ENCODE measurements at regions not wholly inside any gene's neighbourhood (a gene's known extent, or its start where the extent isn't known, plus 50 kb on each side); places are given as distances from the start of the nearest gene placed in this dataset.
A peak's percentile ranks its signal among the peaks of the same experiment; 100 is the strongest.
"Not testable (repeated sequence)": the region's sequence is repeated elsewhere in the genome, so short reads cannot be mapped to it uniquely, and the experiment has no call there.

DNA sequence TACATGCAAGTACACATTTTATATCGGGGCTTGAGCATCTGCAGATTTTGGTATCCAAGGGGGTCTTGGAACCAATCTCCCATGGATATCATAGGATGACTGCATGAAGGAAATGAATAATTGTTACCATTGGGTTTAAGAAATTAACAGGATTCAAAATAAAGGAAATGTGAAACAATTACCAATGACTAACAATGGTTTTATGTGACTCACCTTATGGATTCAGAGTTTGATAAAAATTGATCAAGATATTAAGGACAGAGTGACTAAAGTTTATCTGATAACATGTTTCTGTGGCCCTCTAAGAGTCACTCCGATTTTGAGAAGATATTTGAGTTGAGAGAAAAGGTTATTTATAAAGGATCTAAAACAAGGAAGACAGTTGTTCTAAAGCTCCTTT is 93.0 kb upstream of the ODAD2 start:
- in situ Hi-C loops (cut with HindIII; ENCODE audit: low pct_ligation_motif_present, low pct_unique_long_range_greater_than_20kb, low sequenced_read_pairs), result no loop called here
- DNase-seq, result no peak

DNA sequence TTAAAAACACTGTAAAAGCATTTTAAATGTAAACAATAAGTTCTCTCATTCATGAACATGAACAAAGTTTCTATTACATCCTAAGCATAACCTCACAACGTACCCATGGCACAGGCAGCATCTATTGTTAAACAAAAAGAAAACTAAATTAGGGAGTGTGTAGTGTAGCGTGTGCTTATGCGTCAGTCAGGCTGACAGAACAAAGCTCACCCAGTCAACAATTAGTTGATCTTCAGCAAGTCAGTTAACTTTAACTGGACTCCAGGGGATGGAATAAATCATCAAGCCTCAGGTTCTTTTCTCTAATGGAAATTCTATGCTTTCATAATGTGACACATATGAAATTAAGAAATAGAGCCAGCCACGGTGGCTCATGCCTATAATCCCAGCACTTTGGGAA is 91.6 kb upstream of the ODAD2 start:
- in situ Hi-C loops (cut with HindIII; ENCODE audit: low pct_ligation_motif_present, low pct_unique_long_range_greater_than_20kb, low sequenced_read_pairs), result no loop called here
- no peak for DNase-seq

DNA sequence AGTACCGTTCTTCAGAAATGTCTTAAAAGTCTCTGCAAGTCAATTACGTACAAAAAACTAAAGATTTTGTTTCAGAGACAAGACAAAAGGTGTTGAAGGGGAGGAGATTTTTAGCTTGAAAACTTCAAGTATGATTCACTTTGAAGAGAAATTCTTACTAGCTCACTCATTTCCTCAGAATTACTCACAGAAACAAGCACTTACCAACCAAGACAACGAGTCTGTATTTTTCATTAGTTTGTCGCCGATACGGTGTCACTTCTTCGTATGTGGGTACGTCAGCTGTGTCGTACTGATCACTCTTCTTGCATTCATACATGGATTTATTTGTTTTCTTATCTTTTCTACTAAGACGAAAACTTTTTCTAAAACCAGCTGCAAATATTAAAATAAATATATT is 90.6 kb upstream of the ODAD2 start:
- DNase-seq, result peak; percentile 74
- in situ Hi-C loops (cut with HindIII; ENCODE audit: low pct_ligation_motif_present, low pct_unique_long_range_greater_than_20kb, low sequenced_read_pairs), result no loop called here

DNA sequence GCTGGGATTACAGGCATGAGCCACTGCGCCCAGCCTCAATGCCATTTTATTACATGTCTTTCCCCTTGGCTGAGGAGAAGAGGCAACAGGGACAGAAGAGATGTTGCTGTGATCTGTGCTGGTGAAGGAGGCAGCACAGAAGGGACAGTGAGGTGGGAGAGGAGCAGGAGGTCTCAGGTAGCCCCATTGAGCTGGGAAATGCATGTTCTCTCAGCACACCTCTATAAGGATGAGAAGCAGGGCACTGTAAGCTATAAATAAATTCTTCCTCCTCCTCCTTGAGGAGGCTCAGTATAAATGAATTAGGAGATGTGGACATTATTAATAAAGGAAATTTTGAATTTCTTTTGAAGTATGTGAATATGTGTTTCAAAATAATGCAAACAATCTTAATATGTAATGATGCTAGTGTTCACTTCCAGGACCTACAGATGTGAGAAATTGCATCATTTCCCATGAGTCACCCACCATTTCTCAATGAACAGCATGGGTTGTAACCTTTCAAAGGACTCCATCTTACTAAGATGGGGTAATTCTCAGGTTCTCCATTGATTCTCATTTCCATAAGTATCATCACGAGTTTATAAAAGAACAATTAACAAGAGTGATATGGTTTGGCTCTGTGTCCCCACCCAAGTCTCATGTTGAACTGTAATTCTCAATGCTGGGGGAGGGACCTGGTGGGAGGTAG is 88.9 kb upstream of the ODAD2 start:
- peak; percentile 22 for DNase-seq
- in situ Hi-C loops (cut with HindIII; ENCODE audit: low pct_ligation_motif_present, low pct_unique_long_range_greater_than_20kb, low sequenced_read_pairs), result no loop called here

DNA sequence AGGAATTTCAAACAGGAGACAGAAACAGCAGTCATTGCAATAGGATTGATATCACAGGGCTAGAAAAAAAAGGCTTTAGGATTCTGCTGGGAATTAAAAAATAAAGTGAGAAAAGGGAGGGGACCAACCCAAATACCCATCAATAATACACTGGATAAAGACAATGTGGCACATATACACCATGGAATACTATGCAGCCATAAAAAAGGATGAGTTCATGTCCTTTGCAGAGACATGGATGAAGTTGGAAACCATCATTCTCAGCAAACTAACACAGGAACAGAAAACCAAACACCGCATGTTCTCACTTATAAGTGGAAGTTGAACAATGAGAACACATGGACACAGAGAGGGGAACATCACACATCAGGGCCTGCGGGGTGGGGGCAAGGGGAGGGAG is 86.9 kb upstream of the ODAD2 start:
- DNase-seq; in situ Hi-C loops (cut with HindIII; ENCODE audit: low pct_ligation_motif_present, low pct_unique_long_range_greater_than_20kb, low sequenced_read_pairs): not testable (repeated sequence)

DNA sequence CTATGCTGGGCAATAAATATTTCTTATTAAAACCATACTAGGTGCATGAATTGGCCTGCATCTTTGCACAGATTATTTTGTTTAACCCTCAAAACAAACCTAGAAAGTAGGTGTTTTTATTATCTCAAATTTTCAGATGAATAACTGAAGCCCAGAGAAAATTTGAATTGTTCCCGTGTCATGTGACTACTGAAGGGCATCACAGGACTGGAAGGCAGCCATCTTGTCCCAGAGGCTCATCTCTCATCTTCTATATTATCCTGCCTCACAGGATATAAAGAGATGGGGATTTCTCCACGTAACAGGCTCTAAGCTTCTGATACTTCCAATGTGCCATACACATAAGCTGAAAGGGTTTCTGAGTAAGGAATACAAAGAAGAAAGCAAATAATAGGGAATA is 84.0 kb upstream of the ODAD2 start:
- in situ Hi-C loops (cut with HindIII; ENCODE audit: low pct_ligation_motif_present, low pct_unique_long_range_greater_than_20kb, low sequenced_read_pairs), result no loop called here
- DNase-seq, result no peak

DNA sequence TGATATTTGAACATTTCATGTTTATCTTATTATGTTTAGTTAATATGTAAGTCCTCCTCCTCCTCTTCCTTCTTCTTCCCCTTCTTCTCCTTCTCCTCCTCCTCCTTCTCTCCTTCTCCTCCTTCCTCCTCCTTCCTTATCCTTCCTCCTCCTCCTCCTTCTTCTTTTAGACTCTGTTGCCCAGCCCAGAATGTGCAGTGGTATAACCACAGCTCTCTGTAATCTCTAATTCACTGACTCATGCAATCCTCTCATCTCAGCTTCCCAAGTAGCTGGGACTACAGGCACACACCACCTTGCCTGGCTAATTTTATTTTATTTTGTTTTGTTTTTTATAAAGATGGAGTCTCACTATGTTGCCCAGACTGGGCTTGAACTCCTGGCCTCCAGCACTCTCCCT is 83.4 kb upstream of the ODAD2 start:
- DNase-seq, result no peak
- in situ Hi-C loops (cut with HindIII; ENCODE audit: low pct_ligation_motif_present, low pct_unique_long_range_greater_than_20kb, low sequenced_read_pairs), result no loop called here

DNA sequence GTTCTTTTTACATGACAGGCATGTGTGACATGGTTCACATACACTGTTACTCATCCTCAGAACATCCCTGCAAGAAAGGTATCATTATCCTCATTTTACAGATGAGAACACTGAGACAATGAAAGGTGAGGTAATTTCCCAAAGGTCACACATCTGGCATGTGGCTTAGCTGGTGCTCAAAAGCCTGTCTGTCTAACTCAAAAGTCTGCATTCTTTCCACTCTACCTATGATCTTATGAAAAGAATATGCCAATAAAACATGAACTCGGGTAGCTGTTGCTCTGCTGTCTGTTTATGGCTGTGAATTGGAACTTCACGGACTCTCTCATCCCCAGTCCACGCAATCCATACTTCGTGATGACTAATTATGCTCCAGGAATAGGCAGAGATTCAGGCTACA is 79.0 kb upstream of the ODAD2 start:
- in situ Hi-C loops (cut with HindIII; ENCODE audit: low pct_ligation_motif_present, low pct_unique_long_range_greater_than_20kb, low sequenced_read_pairs), result no loop called here
- no peak for DNase-seq

DNA sequence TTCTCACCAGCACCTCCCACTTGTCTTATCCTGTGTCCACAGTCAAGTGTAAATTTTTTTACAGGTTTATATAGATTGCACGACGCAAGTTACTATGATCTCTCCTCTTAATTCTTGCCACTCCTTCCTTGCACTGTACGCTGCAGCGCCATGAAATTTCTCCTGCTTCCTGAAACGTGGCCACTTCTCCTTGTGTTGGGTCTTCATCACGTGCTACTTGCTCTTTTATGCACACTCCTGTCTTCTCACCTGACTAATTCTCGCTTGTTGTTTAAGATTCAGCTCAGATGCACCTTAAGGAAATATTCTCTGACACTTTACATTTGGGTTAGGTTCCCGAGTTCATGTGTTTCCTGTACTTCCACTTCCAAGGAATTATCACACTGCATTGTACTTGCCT is 76.5 kb upstream of the ODAD2 start:
- DNase-seq, result no peak
- in situ Hi-C loops (cut with HindIII; ENCODE audit: low pct_ligation_motif_present, low pct_unique_long_range_greater_than_20kb, low sequenced_read_pairs), result no loop called here

DNA sequence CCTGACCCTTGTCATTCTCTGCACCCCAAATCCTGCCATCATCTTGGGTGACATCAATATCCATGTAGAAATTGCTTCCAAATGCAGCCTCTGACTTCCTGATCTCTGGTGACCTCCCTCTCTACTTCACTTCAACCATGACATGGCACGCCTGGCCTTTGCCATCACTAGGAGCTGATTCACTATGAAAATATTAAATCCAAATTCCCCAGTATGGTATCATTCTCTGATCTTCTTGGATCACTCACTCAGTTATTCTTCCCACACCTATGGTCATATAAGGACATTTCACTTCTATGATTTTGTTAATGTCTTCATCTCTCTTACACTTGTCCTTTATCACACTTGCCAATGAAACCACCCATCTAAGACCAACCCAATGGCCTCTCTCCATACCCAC is 73.7 kb upstream of the ODAD2 start:
- peak; percentile 14 for DNase-seq
- in situ Hi-C loops (cut with HindIII; ENCODE audit: low pct_ligation_motif_present, low pct_unique_long_range_greater_than_20kb, low sequenced_read_pairs), result no loop called here

DNA sequence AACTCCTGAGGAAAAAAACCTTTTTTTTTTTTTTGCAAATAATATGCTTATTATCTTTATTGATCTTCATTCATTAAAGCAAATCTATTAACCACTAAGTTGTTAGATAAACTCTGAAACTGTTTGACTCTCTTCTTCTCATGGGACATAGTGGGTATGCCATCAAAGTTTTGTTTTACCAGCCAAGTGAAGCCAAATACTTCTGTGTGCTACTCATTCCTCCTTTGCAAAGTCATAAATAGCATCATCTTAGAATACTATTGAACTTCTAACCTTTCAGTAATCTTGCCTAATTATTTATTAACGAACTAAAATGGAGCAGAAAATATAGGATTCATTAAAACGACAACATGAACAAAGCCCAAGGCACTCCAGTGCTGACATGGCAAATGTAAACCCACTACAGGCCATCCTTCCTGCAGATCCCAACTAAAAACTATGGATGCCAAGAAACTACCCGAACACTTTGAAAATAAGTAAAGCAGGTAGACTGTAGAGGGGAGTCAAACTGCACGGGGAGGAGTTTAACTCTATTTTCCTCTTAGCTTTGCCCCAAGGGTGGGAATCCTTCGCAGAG is 61.2 kb upstream of the ODAD2 start:
- DNase-seq, result no peak
- in situ Hi-C loops (cut with HindIII; ENCODE audit: low pct_ligation_motif_present, low pct_unique_long_range_greater_than_20kb, low sequenced_read_pairs), result no loop called here

DNA sequence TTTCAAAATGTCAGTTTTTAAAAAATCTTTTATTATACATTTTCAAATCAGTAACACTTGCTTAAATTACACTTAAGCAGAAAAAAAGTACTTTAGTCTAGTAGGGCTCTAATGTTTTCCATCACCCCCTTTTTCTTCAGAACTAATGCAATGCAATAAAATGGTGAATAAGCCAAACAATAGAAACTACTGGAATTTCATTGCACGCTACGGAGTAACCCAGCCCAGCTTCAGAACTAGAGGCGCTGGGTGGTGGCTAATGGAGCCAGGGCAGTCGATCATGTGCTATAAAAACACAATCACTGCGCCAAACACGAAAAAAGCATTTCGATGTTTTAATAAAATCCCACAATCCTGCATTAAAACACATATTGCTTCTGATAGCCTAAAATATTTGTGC is 59.9 kb upstream of the ODAD2 start:
- in situ Hi-C loops (cut with HindIII; ENCODE audit: low pct_ligation_motif_present, low pct_unique_long_range_greater_than_20kb, low sequenced_read_pairs), result no loop called here
- no peak for DNase-seq

DNA sequence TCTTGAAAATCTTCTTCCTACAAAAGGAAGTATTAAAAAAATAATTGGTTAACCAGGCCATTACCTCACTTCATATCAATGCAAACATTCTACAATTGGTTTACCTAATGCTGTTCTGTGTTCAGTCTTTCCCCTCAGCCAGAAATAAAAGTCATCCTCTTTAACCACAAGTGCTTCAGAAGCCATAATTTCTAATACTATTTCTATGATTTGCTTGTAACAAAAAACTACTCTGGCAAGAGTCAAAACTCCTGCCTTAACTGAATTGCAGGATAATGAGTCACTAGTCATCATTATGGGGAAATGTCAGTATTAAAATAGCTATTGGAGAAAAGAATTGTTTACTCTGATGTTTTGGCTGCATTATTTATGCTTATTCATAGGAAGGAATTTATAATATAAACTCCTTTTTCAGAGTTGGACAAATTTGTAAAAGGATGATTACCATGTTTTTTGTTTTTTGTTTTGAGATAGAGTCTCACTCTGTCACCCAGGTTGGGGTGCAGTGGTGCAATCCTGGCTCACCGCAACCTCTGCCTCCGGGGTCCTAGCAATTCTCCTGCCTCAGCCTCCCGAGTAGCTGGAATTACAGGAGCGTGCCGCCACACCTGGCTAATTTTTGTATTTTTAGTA is 55.5 kb upstream of the ODAD2 start:
- in situ Hi-C loops (cut with HindIII; ENCODE audit: low pct_ligation_motif_present, low pct_unique_long_range_greater_than_20kb, low sequenced_read_pairs), result no loop called here
- DNase-seq, result peak; percentile 32

DNA sequence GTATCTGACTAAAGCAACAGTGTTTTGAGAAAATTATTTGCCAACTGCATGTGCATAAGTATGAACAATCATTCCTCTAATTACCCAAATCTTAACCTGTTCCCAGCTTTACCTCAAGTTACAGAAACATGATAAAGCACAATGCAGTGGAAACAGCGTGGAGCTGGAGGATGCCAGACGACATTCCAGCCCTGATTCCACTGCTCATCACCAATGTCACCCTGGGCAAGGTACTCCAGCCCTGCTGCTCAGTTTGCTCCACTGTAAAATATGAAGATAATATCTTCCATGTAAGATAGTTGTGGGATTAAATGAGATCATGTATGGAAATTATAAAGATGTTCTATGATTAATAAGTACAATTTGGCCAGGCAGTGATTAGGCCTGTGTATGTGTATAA is 50.4 kb upstream of the ODAD2 start:
- DNase-seq, result no peak
- in situ Hi-C loops (cut with HindIII; ENCODE audit: low pct_ligation_motif_present, low pct_unique_long_range_greater_than_20kb, low sequenced_read_pairs), result no loop called here
